Aorta (tissue), 5 donors: ENCODE measurements at regions not wholly inside any gene's neighbourhood (a gene's known extent, or its start where the extent isn't known, plus 50 kb on each side); places are given as distances from the start of the nearest gene placed in this dataset.

Experiments
- ATAC-seq: fragments of 200-7000 bp; cut with Tn5 transposase; one replicate; pipeline ENCODE4 v1.9.1; 2022; ENCODE audit warnings: moderate library complexity; ENCODE audit not compliant: low FRiP score
- DNase-seq, 2 donors: peaks; one replicate each; pipeline ENCODE4 v3.0.0-alpha.2; 2020
- H3K27ac ChIP-seq, 2 donors: one replicate each; pipeline ENCODE4 v1.5.1; 2013; ENCODE audit warnings: low read length in 2 of 2, mild to moderate bottlenecking in 2 of 2, moderate library complexity in 2 of 2, control low read depth in 1 of 2, inconsistent platforms in 1 of 2, low read depth in 1 of 2
- H3K27me3 ChIP-seq, 2 donors: one replicate each; pipeline ENCODE4 v1.6.1; 2013; ENCODE audit warnings: control low read depth in 1 of 2, low read length in 1 of 2, mild to moderate bottlenecking in 1 of 2, moderate library complexity in 1 of 2; ENCODE audit not compliant: insufficient read depth in 2 of 2, control insufficient read depth in 1 of 2
- H3K36me3 ChIP-seq, 2 donors: one replicate each; pipeline ENCODE4 v1.6.1; 2013; ENCODE audit warnings: control low read depth in 1 of 2, low read length in 1 of 2, mild to moderate bottlenecking in 1 of 2; ENCODE audit not compliant: insufficient read depth in 2 of 2, control insufficient read depth in 1 of 2
- H3K4me1 ChIP-seq, 2 donors: one replicate each; pipeline ENCODE4 v1.6.1; 2013; ENCODE audit warnings: low read length in 2 of 2, control low read depth in 1 of 2, mild to moderate bottlenecking in 1 of 2, moderate library complexity in 1 of 2; ENCODE audit not compliant: insufficient read depth in 2 of 2, control insufficient read depth in 1 of 2
- H3K4me3 ChIP-seq, 2 donors: one replicate each; pipeline ENCODE4 v1.5.1; 2013; ENCODE audit warnings: low read length in 2 of 2, control low read depth in 1 of 2, mild to moderate bottlenecking in 1 of 2
- H3K9me3 ChIP-seq: one replicate; pipeline ENCODE4 v1.6.1; 2013; ENCODE audit warnings: mild to moderate bottlenecking, low read length; ENCODE audit not compliant: control insufficient read depth
- WGBS, 2 donors: extraction: QIAGEN DNeasy Blood & Tissue Kit; methylation state at CpG; one replicate each; pipeline ENCODE4 v1.1.7; 2013; 5-methylcytosine and 5-hydroxymethylcytosine counted together
- intact Hi-C, 2 donors: fragments of 100-400 bp; cut with DNase I; formaldehyde crosslinking; loops; one replicate each; pipeline versions ENCODE4 v1.14.2 to v1.15.0; 2022
- donor health status: healthy with polysubstance abuse.
- donor health status: Bipolar disorder and iron deficiency.
- donor health status: DM: no; HTN: no; CAD: no.
- donor health status: DM: no; HTN: no; CAD: no.
- donor health status: DM: yes; HTN: yes; CAD: no.

GRCh38 chrX:69282893-69283690 is 117.8 kb upstream of the PJA1 start:
- no peak for DNase-seq
- no peaks in the 10 kb centered on the region for H3K9me3 ChIP-seq
- intact Hi-C loops = loop anchor here in 1 of 2 donors (10.0 kb wide), 1 partner anchor 188 kb away; no protein-coding TSS in a partner anchor
- WGBS, 2 donors = 65 to 80% methylated on average over 10 of the region's 10 CpGs
- ATAC-seq = no peak
- no peaks in the 10 kb centered on the region for H3K36me3 ChIP-seq
- H3K27me3 ChIP-seq = no peaks in the 10 kb centered on the region
- no peaks in the 10 kb centered on the region for H3K4me1 ChIP-seq
- no peak overlapping the region for H3K4me3 ChIP-seq
- no peak overlapping the region for H3K27ac ChIP-seq

- ATAC-seq = no peak
- Histone ChIP-seq H3K27ac (no peak overlapping the region), H3K9me3 (no peaks in the 10 kb centered on the region), H3K36me3 (no peaks in the 10 kb centered on the region), H3K4me1 (no peaks in the 10 kb centered on the region), H3K4me3 (no peak overlapping the region), H3K27me3 (no peaks in the 10 kb centered on the region)
- WGBS, 2 donors = 7 to 29% methylated on average over 4 of the region's 4 CpGs
- intact Hi-C loops = loop anchor here in 1 of 2 donors (10.0 kb wide), 1 partner anchor 186 kb away; no protein-coding TSS in a partner anchor
- no peak for DNase-seq
These were observed 115.7 kb upstream of the PJA1 start for GRCh38 chrX:69280933-69281332.

GRCh38 chrX:69279234-69279633 is 114.0 kb upstream of the PJA1 start:
- Histone ChIP-seq H3K27ac (no peak overlapping the region), H3K36me3 (no peaks in the 10 kb centered on the region), H3K9me3 (no peaks in the 10 kb centered on the region), H3K4me1 (no peaks in the 10 kb centered on the region), H3K27me3 (no peaks in the 10 kb centered on the region), H3K4me3 (no peak overlapping the region)
- no peak for ATAC-seq
- WGBS, 2 donors = 71 to 97% methylated on average over 3 of the region's 3 CpGs
- DNase-seq = no peak
- intact Hi-C loops = no loop called here

- H3K27me3 ChIP-seq = no peaks in the 10 kb centered on the region
- intact Hi-C loops = no loop called here
- H3K9me3 ChIP-seq = no peaks in the 10 kb centered on the region
- no peaks in the 10 kb centered on the region for H3K4me1 ChIP-seq
- WGBS, 2 donors = 59 to 73% methylated on average over 16 of the region's 16 CpGs
- DNase-seq (no peak), ATAC-seq (no peak)
- H3K4me3 ChIP-seq = no peak overlapping the region
- no peak overlapping the region for H3K27ac ChIP-seq
- no peaks in the 10 kb centered on the region for H3K36me3 ChIP-seq
These were observed 112.9 kb upstream of the PJA1 start for GRCh38 chrX:69278031-69278687.

- no peak overlapping the region for H3K4me3 ChIP-seq
- no peaks in the 10 kb centered on the region for H3K36me3 ChIP-seq
- no peak for ATAC-seq
- no peak overlapping the region for H3K27ac ChIP-seq
- no peaks in the 10 kb centered on the region for H3K27me3 ChIP-seq
- intact Hi-C loops = no loop called here
- no peaks in the 10 kb centered on the region for H3K4me1 ChIP-seq
- 84 to 96% methylated on average over 9 of the region's 9 CpGs for WGBS, 2 donors
- DNase-seq = no peak
- no peaks in the 10 kb centered on the region for H3K9me3 ChIP-seq
These were observed 112.2 kb upstream of the PJA1 start for GRCh38 chrX:69277369-69277990.

- DNase-seq = peak in 1 of 2 donors; percentile 1
- 70 to 78% methylated on average over 1 of the region's 1 CpG for WGBS, 2 donors
These were observed 103.4 kb upstream of the PJA1 start for GRCh38 chrX:69268611-69269010.

GRCh38 chrX:69264158-69264581 is 98.9 kb upstream of the PJA1 start:
- Histone ChIP-seq H3K27ac (no peak overlapping the region), H3K36me3 (no peaks in the 10 kb centered on the region), H3K4me1 (no peaks in the 10 kb centered on the region), H3K9me3 (no peaks in the 10 kb centered on the region), H3K4me3 (no peak overlapping the region), H3K27me3 (no peaks in the 10 kb centered on the region)
- no peak for ATAC-seq
- 49 to 78% methylated on average over 13 of the region's 13 CpGs for WGBS, 2 donors
- intact Hi-C loops = no loop called here
- DNase-seq = peak in 1 of 2 donors; percentile 2

More at GRCh38 chrX:69268611-69269010, 103.4 kb upstream of the PJA1 start:
- intact Hi-C loops = no loop called here
- no peak overlapping the region for H3K27ac ChIP-seq
- H3K9me3 ChIP-seq = no peaks in the 10 kb centered on the region
- no peak for ATAC-seq
- no peak overlapping the region for H3K4me3 ChIP-seq
- H3K36me3 ChIP-seq = no peaks in the 10 kb centered on the region
- no peaks in the 10 kb centered on the region for H3K4me1 ChIP-seq
- no peaks in the 10 kb centered on the region for H3K27me3 ChIP-seq

- no peaks in the 10 kb centered on the region for H3K4me1 ChIP-seq
- intact Hi-C loops = no loop called here
- ATAC-seq (no peak), DNase-seq (no peak)
- H3K27me3 ChIP-seq = no peaks in the 10 kb centered on the region
- H3K4me3 ChIP-seq = no peak overlapping the region
- WGBS, 2 donors = 72 to 89% methylated on average over 3 of the region's 3 CpGs
- H3K9me3 ChIP-seq = no peaks in the 10 kb centered on the region
- H3K36me3 ChIP-seq = no peaks in the 10 kb centered on the region
- H3K27ac ChIP-seq = no peak overlapping the region
These were observed 98.1 kb upstream of the PJA1 start for GRCh38 chrX:69263251-69263820.
